ENCODE measurements at regions not wholly inside any gene's neighbourhood (a gene's known extent, or its start where the extent isn't known, plus 50 kb on each side); places are given as distances from the start of the nearest gene placed in this dataset.
A peak's percentile ranks its signal among the peaks of the same experiment; 100 is the strongest.

GRCh38 chr16:85366031-85366763 lies 246.9 kb upstream of the GSE1 start:
- TF ChIP-seq TAF1 (IDR thresholded peaks at IDR 0.05; ENCODE audit: low read depth, low read length) (no peak), PAX5 (IDR thresholded peaks at IDR 0.05; ENCODE audit: insufficient read depth, low read length, severe bottlenecking) (no peak), POU2F2 (IDR thresholded peaks at IDR 0.05; ENCODE audit: low read depth, low read length) (no peak), POLR2AphosphoS5 (IDR thresholded peaks at IDR 0.05; ENCODE audit: low read depth, low read length) (no peak), SPI1 (IDR thresholded peaks at IDR 0.05; ENCODE audit: low read depth, low read length) (no peak), POLR2A (IDR thresholded peaks at IDR 0.05; ENCODE audit: low read depth, low read length) (no peak)
- no peak for FAIRE-seq
- DNase-seq (ENCODE audit: insufficient read length, low spot score) = no peak

DNA sequence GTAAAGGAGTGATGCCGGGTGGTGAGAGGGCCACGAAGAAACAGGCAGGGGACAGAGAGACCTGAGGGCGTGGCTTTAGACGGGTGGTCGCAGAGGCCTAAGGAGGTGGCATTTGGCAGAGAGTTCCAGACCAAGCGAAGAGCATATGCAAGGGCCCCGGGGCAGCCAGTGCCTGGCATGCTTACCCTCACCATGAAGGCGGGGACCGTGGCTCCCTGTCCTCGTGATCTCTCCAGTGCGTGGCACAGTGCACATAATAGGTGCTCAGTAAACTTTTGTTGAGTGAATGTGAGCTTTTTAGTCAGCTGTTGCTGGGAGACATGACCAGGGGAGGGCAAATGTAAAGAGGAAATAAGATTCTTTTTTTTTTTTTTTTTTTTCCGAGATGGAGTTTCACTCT lies 245.6 kb upstream of the GSE1 start:
- no peak for TF ChIP-seq POU2F2 (IDR thresholded peaks at IDR 0.05; ENCODE audit: low read depth, low read length)
- DNase-seq (ENCODE audit: insufficient read length, low spot score) (no peak), FAIRE-seq (no peak)

DNA sequence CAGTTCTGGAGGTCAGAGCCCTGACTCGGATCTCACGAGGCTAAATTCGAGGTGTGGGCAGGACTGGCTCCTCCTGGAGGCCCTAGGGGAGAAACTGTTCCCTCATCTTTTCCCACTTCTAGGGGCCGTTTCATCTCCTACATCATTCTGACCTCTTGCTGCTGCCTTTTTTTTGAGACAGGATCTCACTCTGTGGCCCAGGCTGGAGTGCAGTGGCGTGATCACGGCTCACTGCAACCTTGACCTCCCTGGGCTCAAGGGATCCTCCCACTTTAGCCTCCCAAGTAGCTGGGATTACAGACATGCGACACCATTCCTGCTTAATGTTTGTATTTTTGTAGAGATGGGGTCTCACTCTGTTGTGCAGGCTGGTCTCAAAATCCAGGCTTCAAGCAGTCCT lies 244.1 kb upstream of the GSE1 start:
- FAIRE-seq = no peak
- TF ChIP-seq POU2F2 (IDR thresholded peaks at IDR 0.05; ENCODE audit: low read depth, low read length) (no peak), TAF1 (IDR thresholded peaks at IDR 0.05; ENCODE audit: low read depth, low read length) (no peak), SPI1 (IDR thresholded peaks at IDR 0.05; ENCODE audit: low read depth, low read length) (no peak), PAX5 (IDR thresholded peaks at IDR 0.05; ENCODE audit: insufficient read depth, low read length, severe bottlenecking) (no peak), POLR2A (IDR thresholded peaks at IDR 0.05; ENCODE audit: low read depth, low read length) (no peak), POLR2AphosphoS5 (IDR thresholded peaks at IDR 0.05; ENCODE audit: low read depth, low read length) (no peak)
- DNase-seq (ENCODE audit: insufficient read length, low spot score) = no peak

- TF ChIP-seq POU2F2 (IDR thresholded peaks at IDR 0.05; ENCODE audit: low read depth, low read length) = no peak
- TF ChIP-seq POLR2AphosphoS5 (IDR thresholded peaks at IDR 0.05; ENCODE audit: low read depth, low read length) = no peak
- TF ChIP-seq PAX5 (IDR thresholded peaks at IDR 0.05; ENCODE audit: insufficient read depth, low read length, severe bottlenecking) = no peak
- no peak for TF ChIP-seq POLR2A (IDR thresholded peaks at IDR 0.05; ENCODE audit: low read depth, low read length)
- no peak for TF ChIP-seq TAF1 (IDR thresholded peaks at IDR 0.05; ENCODE audit: low read depth, low read length)
- TF ChIP-seq SPI1 (IDR thresholded peaks at IDR 0.05; ENCODE audit: low read depth, low read length) = no peak
- DNase-seq (ENCODE audit: insufficient read length, low spot score) (peak; percentile 82), FAIRE-seq (peak; percentile 69)
Measured at GRCh38 chr16:85369741-85370528, 243.2 kb upstream of the GSE1 start.

DNA sequence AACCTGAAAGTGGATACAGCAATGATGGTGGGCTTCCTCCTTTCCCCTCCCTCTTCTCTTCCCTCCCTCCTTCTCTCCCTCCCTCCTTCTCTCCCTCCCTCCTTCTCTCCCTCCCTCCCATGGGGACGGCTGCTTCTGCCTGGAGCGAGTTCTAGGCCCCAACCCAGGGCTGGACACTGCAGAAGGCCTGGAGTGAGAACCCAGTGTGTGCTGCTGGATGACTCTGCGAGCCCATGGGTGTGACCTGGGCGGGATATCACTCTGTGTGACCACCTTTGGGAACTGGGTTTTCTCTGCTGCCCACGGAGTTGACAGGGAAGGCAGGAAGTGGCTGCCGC lies 242.6 kb upstream of the GSE1 start:
- FAIRE-seq (no peak), DNase-seq (ENCODE audit: insufficient read length, low spot score) (no peak)
- TF ChIP-seq POU2F2 (IDR thresholded peaks at IDR 0.05; ENCODE audit: low read depth, low read length) = no peak
- no peak for TF ChIP-seq POLR2AphosphoS5 (IDR thresholded peaks at IDR 0.05; ENCODE audit: low read depth, low read length)
- no peak for TF ChIP-seq SPI1 (IDR thresholded peaks at IDR 0.05; ENCODE audit: low read depth, low read length)
- no peak for TF ChIP-seq PAX5 (IDR thresholded peaks at IDR 0.05; ENCODE audit: insufficient read depth, low read length, severe bottlenecking)
- no peak for TF ChIP-seq POLR2A (IDR thresholded peaks at IDR 0.05; ENCODE audit: low read depth, low read length)
- TF ChIP-seq TAF1 (IDR thresholded peaks at IDR 0.05; ENCODE audit: low read depth, low read length) = no peak

DNA sequence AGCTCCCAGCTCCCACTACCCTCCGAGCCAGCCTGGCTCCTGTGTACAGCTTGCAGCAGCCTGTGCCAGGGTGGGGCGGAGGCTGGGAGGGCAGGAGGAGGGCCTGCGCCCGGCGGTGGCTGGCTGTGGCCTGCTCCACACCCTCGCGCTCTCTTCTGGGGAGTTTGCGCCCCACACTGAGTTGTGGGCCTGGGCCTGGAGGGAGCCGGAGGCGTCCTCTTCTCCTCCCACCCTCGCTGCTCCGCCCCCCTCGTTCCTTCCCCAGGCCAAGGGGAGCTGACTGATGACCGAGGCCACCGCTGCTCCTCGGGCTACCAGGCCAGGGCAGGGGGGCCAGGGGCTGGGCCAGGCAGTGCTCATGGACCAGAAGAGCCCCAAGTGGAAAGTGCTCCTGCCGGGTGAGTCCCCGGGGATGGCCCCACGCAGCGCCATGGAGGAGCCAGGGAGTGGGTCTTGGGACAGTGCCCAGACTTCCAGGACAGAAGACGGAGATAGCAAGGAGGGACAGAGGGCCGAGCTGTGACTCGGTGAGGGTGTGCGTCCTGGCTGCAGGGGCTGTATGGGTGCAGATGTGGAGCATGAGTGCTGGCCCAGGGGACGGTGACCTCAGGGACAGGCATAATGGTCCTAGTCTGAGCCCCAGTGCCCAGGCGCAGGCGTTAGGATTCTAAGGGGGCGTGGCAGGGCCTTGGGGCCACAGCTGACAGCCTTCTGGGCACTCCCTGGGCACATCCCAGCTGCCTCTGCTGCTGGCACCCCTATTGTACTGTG lies 242.1 kb upstream of the GSE1 start:
- no peak for FAIRE-seq
- DNase-seq (ENCODE audit: insufficient read length, low spot score) = no peak
- no peak for TF ChIP-seq POU2F2 (IDR thresholded peaks at IDR 0.05; ENCODE audit: low read depth, low read length)

DNA sequence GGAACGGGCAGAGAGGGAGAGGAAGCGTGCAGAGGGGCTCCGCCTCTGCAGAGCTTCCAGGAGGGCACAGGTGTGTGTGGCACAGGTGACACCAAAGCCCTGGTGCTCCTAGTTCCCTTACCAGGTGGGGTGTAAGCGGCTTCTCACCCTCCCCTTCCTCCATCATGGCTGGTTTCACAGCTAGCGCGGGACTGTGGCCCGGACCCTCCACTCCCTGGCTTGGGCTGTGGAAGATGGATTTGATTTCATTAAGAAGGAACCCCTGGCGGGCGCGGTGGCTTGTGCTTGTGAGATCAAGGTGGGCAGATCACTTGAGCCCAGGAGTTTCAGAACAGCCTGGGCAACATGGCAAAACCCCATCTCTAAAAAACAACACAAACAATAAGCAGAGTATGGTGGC lies 241.2 kb upstream of the GSE1 start:
- DNase-seq (ENCODE audit: insufficient read length, low spot score) = no peak
- FAIRE-seq = no peak
- TF ChIP-seq POLR2A (IDR thresholded peaks at IDR 0.05; ENCODE audit: low read depth, low read length) (no peak), POLR2AphosphoS5 (IDR thresholded peaks at IDR 0.05; ENCODE audit: low read depth, low read length) (no peak)

GRCh38 chr16:85372627-85373372 lies 240.3 kb upstream of the GSE1 start:
- DNase-seq (ENCODE audit: insufficient read length, low spot score) = no peak
- TF ChIP-seq POU2F2 (IDR thresholded peaks at IDR 0.05; ENCODE audit: low read depth, low read length) = no peak
- no peak for TF ChIP-seq SPI1 (IDR thresholded peaks at IDR 0.05; ENCODE audit: low read depth, low read length)
- TF ChIP-seq TAF1 (IDR thresholded peaks at IDR 0.05; ENCODE audit: low read depth, low read length) = no peak
- no peak for TF ChIP-seq POLR2A (IDR thresholded peaks at IDR 0.05; ENCODE audit: low read depth, low read length)
- TF ChIP-seq PAX5 (IDR thresholded peaks at IDR 0.05; ENCODE audit: insufficient read depth, low read length, severe bottlenecking) = no peak
- TF ChIP-seq POLR2AphosphoS5 (IDR thresholded peaks at IDR 0.05; ENCODE audit: low read depth, low read length) = no peak
- FAIRE-seq = no peak

GRCh38 chr16:85373741-85374570 lies 239.2 kb upstream of the GSE1 start:
- TF ChIP-seq POLR2A (IDR thresholded peaks at IDR 0.05; ENCODE audit: low read depth, low read length) (no peak), POLR2AphosphoS5 (IDR thresholded peaks at IDR 0.05; ENCODE audit: low read depth, low read length) (no peak), POU2F2 (IDR thresholded peaks at IDR 0.05; ENCODE audit: low read depth, low read length) (no peak), SPI1 (IDR thresholded peaks at IDR 0.05; ENCODE audit: low read depth, low read length) (no peak), PAX5 (IDR thresholded peaks at IDR 0.05; ENCODE audit: insufficient read depth, low read length, severe bottlenecking) (no peak), TAF1 (IDR thresholded peaks at IDR 0.05; ENCODE audit: low read depth, low read length) (no peak)
- DNase-seq (ENCODE audit: insufficient read length, low spot score) = no peak
- FAIRE-seq = peak; percentile 43

Measured in GM12891 (cell line).